Tibial artery (tissue), 4 donors: ENCODE measurements at regions not wholly inside any gene's neighbourhood (a gene's known extent, or its start where the extent isn't known, plus 50 kb on each side); places are given as distances from the start of the nearest gene placed in this dataset.

ENCODE experiments used
- DNase-seq, 2 donors: peaks; one replicate each; pipeline ENCODE4 v3.0.0-alpha.2; 2019
- H3K27ac ChIP-seq, 2 donors: fragments of 200-600 bp; sonication (generic) in 1 of 2; 1 replicate in 1 of 2; 2 replicates in 1 of 2; pipeline ENCODE4 v1.5.1; 2018 to 2019; ENCODE audit warnings: mild to moderate bottlenecking in 1 of 2
- H3K27me3 ChIP-seq, 2 donors: fragments of 200-600 bp; sonication (generic) in 1 of 2; one replicate each; pipeline versions ENCODE4 v1.5.1 to v1.6.0; 2016 to 2019
- H3K36me3 ChIP-seq, 3 donors: fragments of 200-600 bp; sonication (generic) in 2 of 3; one replicate each; pipeline ENCODE4 v1.5.1; 2016 to 2019; ENCODE audit warnings: mild to moderate bottlenecking in 2 of 3
- H3K4me1 ChIP-seq, 4 donors: fragments of 200-600 bp; sonication (generic) in 2 of 4; 1 replicate in 3 of 4; 2 replicates in 1 of 4; pipeline ENCODE4 v1.5.1; 2016 to 2019
- H3K4me3 ChIP-seq, 2 donors: fragments of 200-600 bp; sonication (generic) in 1 of 2; 1 replicate in 1 of 2; 2 replicates in 1 of 2; pipeline ENCODE4 v1.5.1; 2018 to 2019; ENCODE audit warnings: mild to moderate bottlenecking in 2 of 2
- H3K9me3 ChIP-seq, 3 donors: fragments of 200-600 bp; sonication (generic) in 1 of 3; one replicate each; pipeline ENCODE4 v1.5.1; 2016 to 2019
- CTCF ChIP-seq, 2 experiments: fragments of 200-600 bp in 1 of 2; fragments of 450-650 bp in 1 of 2; IDR thresholded peaks; one replicate each; pipeline ENCODE4 v1.5.1; 2017 to 2019; ENCODE audit warnings: antibody characterized with exemption in 2 of 2, mild to moderate bottlenecking in 1 of 2, moderate library complexity in 1 of 2
- intact Hi-C: fragments of 100-400 bp; cut with DNase I; formaldehyde crosslinking; loops from one replicate; pipeline ENCODE4 v1.15.0; 2023; ENCODE audit warnings: low total_unique reads

DNA sequence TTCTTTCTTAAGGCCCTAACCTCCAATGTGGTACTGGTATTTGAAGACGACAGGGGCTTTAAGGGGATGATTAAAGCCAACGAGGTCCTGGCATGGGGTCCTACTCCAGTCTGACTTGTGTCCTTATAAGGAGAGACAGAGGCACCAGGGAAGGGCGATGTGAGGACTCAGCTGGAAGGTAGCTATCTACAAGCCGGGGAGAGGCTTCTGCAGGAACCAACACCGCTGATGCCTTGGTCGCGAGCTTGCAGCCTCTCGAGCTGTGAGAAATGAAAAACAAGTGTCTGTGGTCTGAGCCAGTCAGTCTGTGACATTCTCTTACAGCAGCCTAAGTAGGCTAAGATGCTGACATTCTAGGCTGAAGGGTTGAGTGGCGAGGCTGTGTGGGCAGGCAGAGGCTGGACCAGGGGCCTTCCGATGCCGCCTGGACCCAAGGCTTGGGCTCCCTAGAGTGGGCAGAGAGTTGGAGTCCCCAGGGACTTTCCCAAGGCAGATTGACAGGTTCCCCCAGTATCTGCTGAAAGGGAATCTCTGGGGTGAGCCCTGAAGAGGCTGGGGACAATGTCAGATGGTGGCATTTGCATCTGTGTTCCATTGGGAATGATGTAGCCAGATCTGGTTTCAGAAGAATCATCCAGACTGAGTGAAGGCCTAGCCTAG lies 322.9 kb upstream of the HS6ST1 start:
- intact Hi-C loops = no loop called here
- DNase-seq = peak in 1 of 2 donors; percentile 34

GRCh38 chr2:128642316-128642715 lies 323.6 kb upstream of the HS6ST1 start:
- TF ChIP-seq CTCF (IDR thresholded peaks at IDR 0.05) = no peak
- no peak overlapping the region for H3K4me3 ChIP-seq
- intact Hi-C loops = no loop called here
- H3K27ac ChIP-seq = no peak overlapping the region
- no peaks in the 10 kb centered on the region for H3K4me1 ChIP-seq
- no peaks in the 10 kb centered on the region for H3K36me3 ChIP-seq
- no peaks in the 10 kb centered on the region for H3K9me3 ChIP-seq
- no peaks in the 10 kb centered on the region for H3K27me3 ChIP-seq
- peak in 1 of 2 donors; percentile 24 for DNase-seq

More for the DNA sequence above, 322.9 kb upstream of the HS6ST1 start:
- TF ChIP-seq CTCF (IDR thresholded peaks at IDR 0.05) = no peak
- Histone ChIP-seq H3K4me1 (no peaks in the 10 kb centered on the region), H3K36me3 (no peaks in the 10 kb centered on the region), H3K27ac (no peak overlapping the region), H3K27me3 (no peaks in the 10 kb centered on the region), H3K9me3 (no peaks in the 10 kb centered on the region), H3K4me3 (no peak overlapping the region)

DNA sequence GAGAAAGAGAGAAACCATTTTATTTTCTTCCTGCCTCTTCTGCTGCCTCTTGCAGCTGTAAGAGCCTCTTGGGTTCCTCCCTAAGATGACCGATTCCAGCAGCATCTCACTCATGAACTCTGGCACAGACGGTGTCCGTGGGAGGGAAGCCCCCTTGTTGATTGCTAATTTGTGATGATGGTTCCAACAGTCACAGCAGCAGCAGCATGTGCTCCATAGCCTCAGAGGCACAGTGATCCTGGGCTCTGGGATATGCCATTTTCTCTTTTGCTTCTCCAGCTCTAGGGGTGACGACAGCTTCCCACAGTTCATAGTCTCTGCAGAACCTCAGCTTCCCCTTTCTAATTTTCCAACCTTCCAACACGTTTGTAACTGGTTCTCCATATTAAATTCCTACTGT lies 324.2 kb upstream of the HS6ST1 start:
- intact Hi-C loops = no loop called here
- DNase-seq = peak in 1 of 2 donors; percentile 37

DNA sequence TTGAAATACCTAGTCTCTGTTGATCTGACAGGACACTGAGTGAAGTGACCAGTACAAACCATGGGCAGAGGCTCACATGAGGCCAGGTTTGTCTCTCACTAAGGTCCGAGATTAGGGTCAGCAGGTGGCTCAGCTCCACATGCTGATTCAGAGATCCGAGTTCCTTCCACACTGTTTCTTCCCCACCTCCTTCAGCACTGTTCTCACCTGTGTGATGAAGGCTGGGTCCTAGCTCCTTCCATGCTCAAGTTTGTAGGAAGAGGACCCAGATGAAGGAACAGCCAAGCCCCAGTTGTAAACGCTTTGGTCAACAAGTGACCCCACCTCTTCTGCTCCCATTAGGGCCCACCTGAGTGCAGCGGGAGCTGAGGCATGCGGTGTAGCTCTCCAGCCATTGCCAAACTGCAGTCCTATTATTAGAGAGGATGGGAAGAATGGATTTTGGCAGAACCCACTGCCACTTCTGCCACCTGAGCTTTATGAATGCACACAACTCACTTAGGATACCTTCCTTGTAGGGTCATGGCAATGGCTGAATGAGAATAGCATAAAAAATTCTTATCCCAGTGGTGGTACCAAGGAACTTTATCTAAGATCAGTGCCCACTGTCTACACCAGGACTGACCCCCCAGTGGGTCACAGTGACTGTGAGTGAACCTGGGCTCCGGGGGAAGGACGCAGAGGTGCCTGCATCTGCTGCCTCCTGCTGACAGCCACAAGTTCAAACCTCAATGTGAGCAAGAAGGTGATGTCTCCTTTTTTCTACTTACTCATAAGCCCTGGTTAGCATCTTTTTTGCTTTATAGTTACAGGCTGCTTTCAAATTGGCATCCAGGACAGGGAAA lies 324.8 kb upstream of the HS6ST1 start:
- TF ChIP-seq CTCF (IDR thresholded peaks at IDR 0.05) = no peak
- no peaks in the 10 kb centered on the region for H3K27me3 ChIP-seq
- H3K36me3 ChIP-seq = no peaks in the 10 kb centered on the region
- no peak overlapping the region for H3K4me3 ChIP-seq
- H3K4me1 ChIP-seq = no peaks in the 10 kb centered on the region
- intact Hi-C loops = no loop called here
- no peaks in the 10 kb centered on the region for H3K9me3 ChIP-seq
- DNase-seq = peak in 1 of 2 donors; percentile 48
- no peak overlapping the region for H3K27ac ChIP-seq

More for the DNA sequence above, 324.2 kb upstream of the HS6ST1 start:
- Histone ChIP-seq H3K36me3 (no peaks in the 10 kb centered on the region), H3K27me3 (no peaks in the 10 kb centered on the region), H3K4me1 (no peaks in the 10 kb centered on the region), H3K9me3 (no peaks in the 10 kb centered on the region), H3K27ac (no peak overlapping the region), H3K4me3 (no peak overlapping the region)
- TF ChIP-seq CTCF (IDR thresholded peaks at IDR 0.05) = no peak

DNA sequence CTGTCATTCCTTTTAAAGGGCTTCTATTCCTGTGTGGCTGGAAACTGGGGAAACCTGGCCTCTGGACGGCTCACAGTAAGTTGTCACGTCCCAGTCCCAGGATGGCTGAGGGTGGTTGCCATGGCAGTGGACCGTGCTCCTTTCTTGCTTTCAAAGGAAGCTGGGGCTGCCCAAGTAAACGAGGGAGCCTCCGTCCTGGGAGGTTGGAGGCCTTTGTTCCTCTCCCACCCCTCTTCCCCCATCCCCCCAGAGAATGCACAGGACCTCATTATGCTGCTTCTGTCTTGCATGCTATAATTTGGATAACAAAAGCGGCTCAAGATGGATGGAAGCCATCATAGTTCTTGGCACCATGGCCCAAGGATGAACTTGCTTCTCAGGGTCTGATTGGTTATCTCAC lies 325.5 kb upstream of the HS6ST1 start:
- no peaks in the 10 kb centered on the region for H3K4me1 ChIP-seq
- H3K27ac ChIP-seq = no peak overlapping the region
- H3K27me3 ChIP-seq = no peaks in the 10 kb centered on the region
- TF ChIP-seq CTCF (IDR thresholded peaks at IDR 0.05) = no peak
- no peaks in the 10 kb centered on the region for H3K9me3 ChIP-seq
- peak in 1 of 2 donors; percentile 23 for DNase-seq
- no peak overlapping the region for H3K4me3 ChIP-seq
- intact Hi-C loops = no loop called here
- H3K36me3 ChIP-seq = no peaks in the 10 kb centered on the region
